Activated CD4-positive, alpha-beta T cell treated with anti-CD3 and anti-CD28 coated beads for 48 hours (primary cell): ENCODE measurements at regions not wholly inside any gene's neighbourhood (a gene's known extent, or its start where the extent isn't known, plus 50 kb on each side); places are given as distances from the start of the nearest gene placed in this dataset.

Experiments used
- DNase-seq: peaks from one replicate; pipeline ENCODE4 v3.0.0-alpha.2; 2020

DNA sequence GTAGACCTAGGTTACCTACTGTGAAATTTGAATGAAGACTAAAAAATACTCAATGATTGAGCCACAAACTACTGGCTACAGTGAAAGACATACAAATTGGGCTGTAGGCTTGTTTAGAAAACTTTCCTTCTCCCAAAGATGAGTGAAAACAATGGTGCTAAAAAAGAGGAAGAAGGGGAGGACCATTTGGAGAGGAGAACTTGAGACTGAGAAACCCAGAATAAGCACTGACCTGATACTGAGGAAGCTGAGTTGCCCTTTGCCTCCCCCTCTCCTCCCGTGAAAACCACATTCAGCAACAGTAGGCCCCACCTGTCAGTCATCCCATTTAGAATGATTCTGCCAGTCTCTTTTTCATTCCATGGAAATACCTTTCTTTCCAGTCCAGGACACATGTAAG is 484.0 kb upstream of the TGFBR2 start:
- no peak for DNase-seq

DNA sequence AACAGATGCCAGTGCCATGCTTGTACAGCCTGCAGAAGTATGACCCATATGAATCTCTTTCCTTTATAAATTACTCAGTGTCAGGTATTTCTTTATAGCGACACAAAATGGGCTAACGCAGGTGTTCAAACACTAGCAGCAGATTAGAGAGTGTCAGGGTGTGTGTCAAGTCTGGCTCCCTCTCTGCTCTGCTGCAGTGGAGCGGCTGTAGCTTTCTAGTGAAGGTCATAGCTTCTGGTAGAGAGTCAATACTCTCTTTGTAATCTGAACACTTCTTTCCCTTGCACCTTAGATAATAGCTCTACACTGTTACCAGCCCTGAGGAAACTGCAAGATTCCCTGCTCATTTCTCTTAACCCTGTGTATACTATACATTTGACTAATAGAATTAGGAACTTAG is 483.2 kb upstream of the TGFBR2 start:
- no peak for DNase-seq

DNA sequence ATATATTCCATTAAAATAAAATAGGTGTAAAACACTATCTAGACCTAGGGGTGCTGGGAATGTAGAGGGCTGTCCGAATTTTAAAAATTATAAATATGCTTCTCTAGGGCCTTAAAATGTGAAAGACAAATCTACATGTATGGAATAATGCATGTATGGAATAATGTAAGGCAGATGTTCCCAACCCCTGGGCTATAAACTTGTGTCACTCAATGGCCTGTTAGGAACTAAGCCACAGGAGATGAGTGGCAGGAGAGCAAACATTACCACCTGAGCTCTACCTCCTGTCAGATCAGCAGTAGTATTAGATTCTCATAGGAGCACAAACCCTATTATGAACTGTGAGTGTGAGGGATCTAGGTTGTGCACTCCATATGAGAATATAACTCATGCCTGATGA is 482.6 kb upstream of the TGFBR2 start:
- DNase-seq = no peak

DNA sequence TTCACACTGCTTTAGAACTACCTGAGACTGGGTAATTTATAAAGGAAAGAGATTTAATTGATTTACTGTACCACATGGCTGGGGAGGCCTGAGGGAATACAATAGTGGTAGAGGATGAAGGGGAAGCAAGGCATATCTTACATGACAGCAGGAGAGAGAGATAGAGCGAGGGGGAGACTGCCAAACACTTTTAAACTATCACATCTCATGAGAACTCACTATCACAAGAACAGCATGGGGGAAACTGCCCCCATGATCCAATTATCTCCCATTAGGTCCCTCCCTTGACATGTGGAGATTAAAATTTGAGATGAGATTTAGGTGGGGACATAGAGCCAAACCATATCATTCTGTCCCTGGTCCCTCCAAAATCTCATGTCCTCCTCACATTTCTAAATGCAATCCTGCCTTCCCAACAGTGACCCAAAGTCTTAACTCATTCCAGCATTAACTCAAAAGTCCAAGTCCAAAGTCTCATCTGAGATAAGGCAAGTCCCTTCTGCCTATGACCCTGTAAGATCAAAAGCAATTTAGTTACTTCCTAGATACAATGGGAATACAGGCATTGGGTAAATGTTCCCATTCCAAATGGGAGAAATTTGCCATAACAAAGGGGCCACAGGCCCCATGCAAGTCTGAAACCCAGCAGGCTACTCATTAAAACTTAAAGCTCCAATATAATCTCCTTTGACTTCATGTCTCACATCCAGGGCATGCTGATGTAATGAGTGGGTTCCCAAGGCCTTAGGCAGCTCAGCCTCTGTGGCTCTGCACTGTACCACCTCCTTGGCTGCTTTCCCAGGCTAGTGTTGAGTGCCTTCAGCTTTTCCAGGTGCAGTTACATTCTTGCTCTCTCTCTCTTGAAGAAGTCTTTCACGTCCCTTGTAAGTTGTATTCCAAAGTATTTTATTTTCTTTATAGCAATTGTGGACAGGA is 481.7 kb upstream of the TGFBR2 start:
- DNase-seq = no peak

DNA sequence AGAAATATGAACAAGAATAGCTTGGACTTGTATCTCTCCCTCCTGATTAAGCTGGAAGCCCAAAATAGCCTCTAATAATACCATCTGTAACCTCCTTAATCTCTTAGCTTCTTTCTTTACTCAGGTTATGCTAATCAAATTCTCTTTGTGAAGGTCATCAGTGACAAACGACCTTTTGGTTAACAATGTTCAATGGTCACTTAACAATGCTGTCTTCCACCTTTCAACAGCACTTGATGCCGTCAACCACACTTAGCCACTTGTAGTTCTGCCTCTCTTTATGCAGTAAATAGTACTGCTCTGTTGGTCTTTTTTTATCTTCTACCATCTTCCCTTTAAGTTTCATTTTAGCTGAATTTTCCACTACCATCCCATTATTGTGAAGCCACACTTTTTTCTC is 476.6 kb upstream of the TGFBR2 start:
- DNase-seq = no peak

DNA sequence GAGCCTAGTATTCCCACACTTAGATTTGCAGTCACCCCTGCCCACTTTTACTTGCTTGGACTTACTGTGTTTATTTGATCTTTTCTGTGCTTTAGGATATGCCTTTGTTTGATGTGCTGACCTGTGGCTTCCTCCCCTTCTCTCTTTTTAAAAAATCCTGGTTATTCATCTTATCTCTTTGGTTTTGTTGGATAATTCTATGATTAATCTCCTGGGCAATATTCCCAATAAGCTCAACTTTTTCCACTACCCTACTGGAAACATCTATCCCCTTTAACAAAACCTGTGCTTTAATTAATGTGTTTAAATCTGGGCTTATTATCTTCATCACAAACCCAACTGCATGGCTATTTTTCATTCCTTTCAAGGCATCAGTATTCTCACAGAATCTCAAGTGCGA is 476.0 kb upstream of the TGFBR2 start:
- no peak for DNase-seq

DNA sequence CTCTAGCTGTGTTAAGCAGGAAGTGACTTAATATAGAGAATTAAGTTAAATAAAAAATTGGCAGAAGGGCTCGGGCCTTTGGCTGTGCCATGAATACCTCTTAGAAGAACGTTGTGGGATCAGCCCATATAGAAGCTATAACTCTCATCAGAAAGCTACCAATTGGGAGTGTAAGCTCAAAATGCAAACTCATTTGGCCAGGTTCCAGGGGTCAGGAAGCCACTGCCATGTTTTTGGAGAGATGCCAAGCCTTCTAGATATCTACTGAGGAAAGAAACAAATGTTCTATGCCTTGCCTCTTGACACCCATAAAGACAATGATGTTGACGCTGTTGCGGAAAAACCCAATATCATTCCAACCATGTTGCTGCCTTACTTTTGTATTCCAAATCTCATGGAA is 475.2 kb upstream of the TGFBR2 start:
- DNase-seq = no peak

DNA sequence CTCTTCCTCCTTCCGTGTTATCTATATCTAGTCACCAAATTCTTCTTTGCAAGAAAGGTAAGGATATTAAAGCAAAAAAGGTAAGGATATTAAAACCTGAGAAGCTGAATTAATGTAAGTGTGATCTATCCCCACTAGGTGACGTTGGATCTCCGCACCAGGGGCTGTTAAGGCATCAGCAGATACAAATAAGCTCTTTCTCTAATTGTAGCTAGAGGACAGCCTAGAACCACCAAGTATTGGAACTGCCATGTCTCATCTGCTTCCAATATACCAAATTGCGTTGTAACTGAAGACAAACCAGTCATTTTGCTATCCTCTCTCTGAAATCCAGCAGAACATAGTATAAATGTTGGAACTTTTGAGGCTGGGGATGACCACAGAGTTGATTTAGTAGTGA is 471.2 kb upstream of the TGFBR2 start:
- no peak for DNase-seq

DNA sequence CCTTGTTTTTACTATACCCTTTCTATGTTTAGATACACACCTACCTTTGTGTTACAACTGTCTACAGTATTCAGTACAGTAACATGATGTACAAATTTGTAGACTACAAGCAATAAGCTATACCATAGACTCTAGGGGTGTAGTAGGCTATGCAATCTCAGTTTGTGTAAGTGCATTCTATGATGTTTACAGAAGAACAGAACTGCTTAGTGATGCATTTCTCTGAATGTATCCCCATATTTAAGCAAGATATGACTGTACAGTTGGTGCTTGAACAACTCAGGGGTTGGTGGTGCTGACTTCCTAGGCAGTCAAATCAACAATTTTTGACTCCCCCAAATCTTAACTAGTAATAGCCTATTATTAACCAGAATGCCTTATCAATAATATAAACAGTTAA is 467.1 kb upstream of the TGFBR2 start:
- no peak for DNase-seq

DNA sequence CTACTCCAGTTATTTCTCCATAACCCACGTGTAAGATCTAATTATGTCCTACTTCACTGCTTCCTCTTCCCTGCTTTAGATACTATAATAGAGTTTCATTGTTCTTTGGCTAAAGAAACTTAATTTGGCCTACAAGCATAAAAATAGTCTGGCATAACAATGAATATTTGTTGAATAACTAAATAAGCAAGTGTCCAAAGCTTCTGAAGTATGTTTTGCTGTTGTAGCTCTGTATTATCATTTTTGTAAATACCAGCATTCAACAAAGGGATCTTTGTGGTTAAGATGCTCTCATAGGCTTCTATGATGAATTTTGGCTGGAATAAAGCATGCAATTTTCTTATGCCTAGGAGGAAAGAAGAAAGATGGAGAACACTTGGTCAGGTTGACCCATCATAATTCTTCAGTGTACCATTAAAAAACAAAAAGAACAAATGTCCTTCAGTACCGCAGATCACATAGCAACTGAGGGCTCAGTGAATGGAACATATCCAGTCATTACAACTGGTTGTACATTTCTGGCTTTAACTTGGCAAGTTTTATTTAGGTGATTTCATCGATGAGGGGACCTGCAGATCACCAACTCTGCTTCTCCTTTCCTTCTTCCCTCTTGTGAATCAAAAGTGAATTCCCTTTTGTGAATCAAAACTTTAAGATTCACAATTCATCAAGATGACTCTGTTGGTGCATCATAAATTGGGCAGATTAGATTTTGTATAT is 465.9 kb upstream of the TGFBR2 start:
- no peak for DNase-seq

DNA sequence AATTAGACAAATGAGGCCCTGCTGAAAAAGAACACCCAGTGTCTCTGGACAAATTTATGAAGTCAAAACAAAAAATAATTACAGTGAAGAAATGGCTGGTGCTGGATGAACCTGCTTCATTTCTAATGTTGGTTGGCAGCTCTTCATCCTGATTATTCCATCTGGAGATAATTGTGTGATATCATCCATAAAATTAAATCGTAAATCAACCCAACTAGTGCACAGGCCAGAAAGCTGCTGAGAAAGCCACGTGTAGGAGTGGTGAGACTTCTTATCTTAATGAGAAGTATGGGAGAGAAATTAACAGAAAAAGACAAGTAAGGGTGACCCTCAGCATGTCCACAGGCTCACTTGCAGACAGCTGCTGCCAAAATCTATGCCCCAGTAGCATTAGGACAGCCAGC is 465.2 kb upstream of the TGFBR2 start:
- no peak for DNase-seq

DNA sequence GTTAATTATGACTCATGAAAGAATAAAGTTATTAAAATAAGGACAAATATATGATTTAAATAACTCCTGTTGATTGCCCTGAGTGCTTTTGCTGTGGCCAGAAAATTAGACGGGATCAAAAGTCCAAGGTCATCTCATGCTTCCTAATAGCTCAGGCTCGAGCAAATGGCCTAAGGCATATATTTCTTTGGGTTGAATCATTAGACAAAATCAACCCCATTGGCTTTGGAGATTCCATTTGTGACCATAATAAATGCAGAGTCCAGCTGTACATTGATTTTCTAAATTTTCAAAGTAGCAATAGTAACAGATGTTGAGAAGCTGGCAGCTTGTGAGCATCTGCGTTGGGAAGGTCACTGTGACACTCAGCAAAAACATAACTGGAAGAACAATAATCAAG is 464.5 kb upstream of the TGFBR2 start:
- DNase-seq = no peak

DNA sequence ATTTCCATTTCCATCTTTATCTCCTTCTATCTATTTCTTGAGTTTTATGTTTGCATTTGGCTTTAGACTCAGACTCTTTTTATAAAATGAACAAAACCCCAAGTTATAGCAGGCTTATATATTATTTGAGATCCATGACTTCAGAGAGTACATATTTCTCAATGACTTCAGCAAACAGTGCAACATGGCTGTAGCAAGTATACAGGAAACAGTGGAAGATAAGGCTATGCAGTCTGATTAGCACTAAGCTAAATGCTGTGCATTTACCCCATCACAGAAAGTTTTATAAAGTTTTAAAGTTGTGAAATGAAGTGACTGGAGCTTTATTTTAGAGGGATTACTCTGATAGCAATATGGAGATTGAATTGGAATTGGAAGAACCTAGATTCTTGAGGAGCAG is 463.5 kb upstream of the TGFBR2 start:
- no peak for DNase-seq

DNA sequence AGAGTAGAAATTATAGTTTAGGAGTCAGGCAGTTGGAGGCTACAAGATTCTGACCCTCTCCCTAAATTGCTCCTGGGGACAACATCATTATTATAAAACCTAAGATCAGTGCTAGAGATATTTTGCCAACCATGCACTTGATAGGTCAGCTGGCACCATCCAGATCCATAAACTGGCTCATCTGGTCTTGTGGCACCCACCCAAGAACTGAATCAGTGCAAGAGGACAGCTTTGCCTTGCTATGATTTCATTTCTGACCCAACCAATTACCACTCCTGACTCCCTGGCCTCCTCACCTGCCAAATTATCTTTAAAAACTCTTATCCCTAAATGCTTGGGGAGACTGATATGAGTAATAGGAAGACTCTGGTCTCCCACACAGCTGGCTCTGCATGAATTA is 461.1 kb upstream of the TGFBR2 start:
- DNase-seq = no peak

DNA sequence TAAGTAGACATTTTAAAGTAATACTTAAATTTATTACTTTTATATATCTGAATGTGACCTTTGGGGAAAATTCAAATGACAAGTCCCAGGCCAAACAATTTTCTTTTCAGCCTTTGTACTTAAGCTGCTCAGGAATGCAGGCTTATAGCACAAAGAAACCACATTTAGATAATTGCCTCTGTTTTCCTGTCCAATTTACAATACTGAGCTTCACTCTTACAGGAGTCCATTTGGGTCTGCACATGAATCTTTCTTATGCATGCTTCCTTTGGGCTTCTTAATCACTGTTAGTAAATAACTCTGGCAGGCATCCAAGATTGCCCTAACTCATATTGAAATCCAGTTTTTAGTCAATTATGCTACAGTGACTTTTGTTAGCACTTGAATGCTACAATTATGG is 459.4 kb upstream of the TGFBR2 start:
- no peak for DNase-seq

DNA sequence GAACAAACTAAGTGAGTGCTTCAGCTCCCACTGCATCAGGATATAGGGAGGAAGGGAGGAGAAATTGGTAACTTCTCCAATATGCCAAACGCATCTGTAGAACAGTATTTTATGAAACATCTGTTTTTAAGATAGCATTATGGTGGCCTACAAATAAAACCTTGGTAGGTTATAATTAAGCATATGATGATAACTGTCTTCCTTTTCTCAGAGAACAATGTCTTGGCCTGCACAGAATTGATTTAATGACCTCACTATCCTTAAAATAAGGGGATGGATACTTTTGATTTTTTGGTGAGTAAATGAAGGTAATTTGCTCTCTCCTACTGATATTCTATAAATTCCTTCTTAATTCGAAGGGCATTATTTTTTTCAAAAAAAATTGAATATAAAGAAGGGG is 451.5 kb upstream of the TGFBR2 start:
- DNase-seq = no peak

DNA sequence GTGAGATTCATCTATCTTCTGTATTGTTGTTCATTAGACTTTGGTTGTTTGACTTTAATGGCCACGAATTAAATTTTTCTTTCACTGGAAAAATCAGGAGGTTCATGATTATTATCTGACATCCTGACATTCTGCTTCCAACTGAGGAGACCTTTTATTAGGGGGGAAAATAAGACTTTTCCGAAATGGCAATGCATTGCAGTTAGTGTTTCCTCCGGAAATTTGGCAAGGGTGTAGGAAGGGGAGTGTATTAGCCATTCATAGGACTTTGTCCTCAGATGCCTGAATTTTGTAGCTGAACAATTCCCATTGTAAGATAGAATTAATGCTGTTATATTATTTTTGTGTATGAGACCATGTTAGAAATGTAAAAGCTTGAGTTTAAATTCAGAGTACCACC is 450.6 kb upstream of the TGFBR2 start:
- no peak for DNase-seq

DNA sequence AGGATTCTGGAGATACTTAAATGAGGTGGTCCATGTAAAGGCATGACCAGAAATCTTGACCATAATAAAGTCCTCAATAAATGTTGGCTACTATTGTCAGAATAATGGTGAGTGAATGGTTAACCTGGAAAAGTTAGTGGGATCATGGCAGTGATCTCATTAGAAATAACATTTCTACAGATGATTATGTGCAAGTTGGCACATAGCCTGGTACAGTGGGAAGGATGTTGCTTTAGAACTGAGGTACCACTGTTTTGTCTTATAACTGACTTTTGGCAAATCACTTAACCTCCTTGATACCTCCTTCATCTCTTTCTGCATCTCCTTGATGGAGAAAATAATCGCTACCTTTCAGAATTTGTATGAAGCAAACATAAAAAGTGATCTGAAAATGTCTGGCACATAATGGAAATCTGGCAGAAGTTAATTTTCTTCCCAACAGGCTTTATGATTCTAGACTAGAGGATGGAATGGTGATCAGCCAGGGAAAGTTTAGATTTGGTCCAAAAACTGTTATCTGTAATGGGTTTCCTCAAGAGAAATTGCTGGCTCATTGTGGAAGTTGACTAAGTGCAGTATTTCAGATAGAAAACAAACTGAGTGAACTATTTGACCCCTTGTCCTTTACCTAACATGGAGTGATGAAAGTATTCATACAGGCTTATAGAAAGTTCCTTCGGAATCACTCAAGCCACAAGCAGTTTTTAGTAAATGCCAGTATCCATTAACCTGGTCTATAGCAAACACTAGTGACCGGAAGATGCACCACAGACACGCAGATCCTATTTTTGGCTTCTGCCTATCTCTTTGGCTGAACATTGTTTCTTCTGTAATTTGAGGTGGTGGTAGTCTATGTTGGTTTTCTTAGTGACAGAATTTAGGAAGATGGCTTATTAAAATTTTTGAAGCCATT is 449.6 kb upstream of the TGFBR2 start:
- no peak for DNase-seq

DNA sequence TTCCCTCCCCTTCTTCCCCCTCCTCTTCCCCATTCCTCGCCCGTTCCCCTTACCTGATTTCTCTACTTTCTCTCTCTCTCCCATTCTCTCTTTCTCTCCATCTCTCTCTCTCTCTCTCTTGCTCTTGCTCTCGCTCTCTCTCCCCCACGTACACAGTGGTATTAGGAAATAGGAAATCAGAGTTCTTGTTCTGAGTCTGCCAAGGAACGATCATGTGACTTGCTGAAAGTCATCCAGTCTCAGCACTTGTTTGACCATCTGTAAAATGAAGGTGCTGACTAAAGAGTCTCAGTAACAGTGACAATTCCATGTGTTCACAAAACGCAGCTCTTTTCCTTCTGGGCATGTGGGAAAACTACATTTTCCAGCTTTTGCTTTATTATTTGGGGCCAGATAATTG is 445.0 kb upstream of the TGFBR2 start:
- no peak for DNase-seq

DNA sequence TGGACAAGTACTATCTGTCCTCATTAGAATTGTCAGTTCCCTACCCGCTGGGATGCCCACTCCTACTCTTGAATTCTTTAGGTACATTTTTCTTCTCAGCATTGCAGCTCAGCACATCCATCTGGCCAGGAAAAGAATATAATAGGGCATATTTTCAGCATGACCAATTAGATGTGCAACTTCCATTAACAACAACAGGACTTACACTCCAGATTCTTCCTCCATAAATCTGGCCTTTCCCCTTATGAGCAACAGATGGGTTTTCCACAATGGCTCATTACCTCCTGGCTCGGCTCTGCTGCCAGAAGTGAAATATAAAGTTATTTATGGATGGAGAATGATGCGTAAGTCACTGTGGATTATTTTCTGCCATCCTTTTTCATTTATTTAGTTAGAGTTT is 443.8 kb upstream of the TGFBR2 start:
- no peak for DNase-seq

DNA sequence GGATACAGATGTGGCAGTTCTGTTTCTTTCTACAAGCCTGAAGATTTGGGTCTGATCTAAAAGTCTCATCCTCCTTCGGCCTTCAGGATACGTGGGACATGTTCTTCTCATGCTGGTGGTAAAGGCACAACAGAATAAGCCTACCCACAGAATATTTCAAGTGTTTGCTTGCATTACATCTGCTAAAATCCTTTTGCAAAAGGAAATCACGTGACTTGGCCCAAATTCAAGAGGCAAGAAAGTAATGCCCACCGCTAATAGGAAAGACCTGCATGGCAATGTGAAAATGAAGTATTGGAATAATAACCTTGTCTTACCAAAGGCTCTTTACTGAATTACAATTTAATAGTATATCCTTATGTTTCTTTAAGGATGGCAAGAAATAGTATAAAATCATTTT is 439.9 kb upstream of the TGFBR2 start:
- DNase-seq = no peak

DNA sequence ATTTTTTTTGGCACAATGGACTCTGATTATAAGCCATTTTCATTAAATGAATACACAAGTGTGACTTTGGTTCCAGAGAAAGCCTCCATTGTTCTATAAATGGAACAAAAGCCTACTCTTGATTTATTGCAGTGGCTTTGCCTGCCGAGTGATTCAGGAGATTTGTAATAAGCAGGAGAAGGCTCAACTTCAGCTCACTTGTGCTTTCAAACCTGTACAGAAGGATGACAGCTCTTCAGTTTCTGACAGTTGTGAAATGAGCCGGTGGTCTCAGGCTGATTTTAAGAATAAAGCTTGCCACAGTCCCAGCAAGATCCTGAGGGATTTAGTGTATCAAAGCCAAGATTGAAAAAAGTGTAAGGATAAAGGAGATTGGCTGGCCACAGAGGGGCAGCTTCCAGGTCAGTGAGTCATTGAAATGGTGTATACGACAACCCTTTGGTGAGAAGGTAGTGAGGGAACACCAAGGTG is 438.8 kb upstream of the TGFBR2 start:
- DNase-seq = no peak

DNA sequence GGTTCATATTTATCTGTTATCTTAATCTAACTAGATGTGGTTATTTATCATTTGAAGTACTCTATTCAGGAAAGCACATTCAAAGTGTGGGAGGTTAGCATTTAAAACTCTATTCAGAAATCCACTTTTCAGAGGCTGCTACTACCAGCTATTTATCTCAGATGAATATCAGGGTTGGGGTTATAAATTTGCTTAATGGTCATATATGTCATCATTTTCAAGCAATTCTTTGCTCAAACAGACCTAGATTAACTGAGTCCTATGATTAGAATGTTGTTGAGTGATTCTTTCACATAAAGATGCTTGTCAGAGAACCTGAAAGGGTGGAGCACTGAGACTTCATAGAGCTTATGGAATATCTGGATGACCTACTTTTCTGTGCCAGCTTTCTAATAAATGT is 436.9 kb upstream of the TGFBR2 start:
- DNase-seq = no peak
